Myocyte (in vitro differentiated cells): ENCODE measurements at regions not wholly inside any gene's neighbourhood (a gene's known extent, or its start where the extent isn't known, plus 50 kb on each side); places are given as distances from the start of the nearest gene placed in this dataset.
A peak's percentile ranks its signal among the peaks of the same experiment; 100 is the strongest.

Experiments used
- DNase-seq: peaks from one replicate; pipeline ENCODE4 v3.0.0-alpha.2; 2012; ENCODE audit warnings: low read depth

GRCh38 chr9:19512103-19512832, 103.5 kb downstream of the ACER2 start:
- peak; percentile 25 for DNase-seq

- no peak for DNase-seq
Measured at GRCh38 chr9:19511694-19512093, 102.9 kb downstream of the ACER2 start.

DNA sequence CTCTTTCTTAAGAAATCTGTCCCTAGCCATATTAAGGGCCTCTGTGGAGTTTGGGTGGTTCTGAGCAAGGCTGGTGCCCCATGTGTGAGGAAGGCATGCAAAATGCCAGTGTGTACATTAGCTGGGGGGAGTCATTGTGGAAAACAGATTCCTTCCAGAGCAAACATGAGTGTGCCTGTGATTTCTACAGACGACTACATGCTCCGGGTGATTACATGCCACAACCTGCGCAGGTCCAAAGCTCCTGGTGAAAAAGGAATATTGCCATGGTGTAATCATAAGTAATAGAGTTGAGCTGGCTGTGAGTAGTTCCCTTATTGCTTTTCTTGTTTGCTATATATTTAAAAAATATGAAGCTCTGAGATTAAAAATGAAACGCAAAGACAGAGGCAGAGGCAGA, 102.1 kb downstream of the ACER2 start:
- no peak for DNase-seq
